A673 (cell line): ENCODE measurements at regions not wholly inside any gene's neighbourhood (a gene's known extent, or its start where the extent isn't known, plus 50 kb on each side); places are given as distances from the start of the nearest gene placed in this dataset.
"Not testable (repeated sequence)": the region's sequence is repeated elsewhere in the genome, so short reads cannot be mapped to it uniquely, and the experiment has no call there.

Source experiments
- CTCF ChIP-seq: fragments of 300-800, 200-600 bp; sonication (generic); conservative IDR thresholded peaks from 2 replicates; pipeline ENCODE4 v1.5.1; 2017; ENCODE audit warnings: low read depth, mild to moderate bottlenecking, antibody characterized with exemption, low read length, moderate library complexity, mixed read lengths
- EZH2 ChIP-seq: fragments of 200-600 bp; sonication (generic); IDR thresholded peaks from 2 replicates; pipeline ENCODE4 v1.6.1; 2017; ENCODE audit warnings: borderline replicate concordance, low read depth, mild to moderate bottlenecking, mixed read lengths, antibody characterized with exemption, low read length; ENCODE audit not compliant: poor library complexity, severe bottlenecking

DNA sequence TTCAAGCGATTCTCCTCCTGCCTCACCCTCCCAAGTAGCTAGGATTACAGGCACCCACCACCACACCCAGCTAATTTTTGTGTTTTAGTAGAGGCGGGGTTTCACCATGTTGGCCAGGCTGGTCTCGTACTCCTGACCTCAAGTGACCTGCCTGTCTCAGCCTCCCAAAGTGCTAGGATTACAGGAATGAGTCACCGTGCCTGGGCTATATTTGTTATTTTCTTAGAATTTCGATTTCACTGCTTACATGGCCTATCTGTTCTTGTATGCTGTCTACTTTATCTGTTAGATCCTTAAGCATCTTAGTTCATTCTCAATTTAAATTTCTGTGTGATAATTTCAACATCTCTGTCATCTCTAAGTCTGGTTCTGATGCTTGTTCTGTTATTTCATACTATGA is 210.6 kb upstream of the NPY2R start:
- TF ChIP-seq CTCF, EZH2: not testable (repeated sequence)
